ENCODE measurements at regions not wholly inside any gene's neighbourhood (a gene's known extent, or its start where the extent isn't known, plus 50 kb on each side); places are given as distances from the start of the nearest gene placed in this dataset.

- TF ChIP-seq SP2 (IDR thresholded peaks at IDR 0.05; ENCODE audit: low read length) (no peak), FOSL1 (IDR thresholded peaks at IDR 0.05; ENCODE audit: insufficient read depth, low read depth, low read length) (no peak), TCF12 (IDR thresholded peaks at IDR 0.05; ENCODE audit: low read depth, low read length) (no peak), BACH1 (IDR thresholded peaks at IDR 0.05; ENCODE audit: low read length) (no peak), KDM1A (IDR thresholded peaks at IDR 0.05; ENCODE audit: borderline replicate concordance, low read length) (no peak), EP300 (IDR thresholded peaks at IDR 0.05; ENCODE audit: borderline replicate concordance in 1 of 2, low read depth in 2 of 2, low read length in 2 of 2) (no peak)
Measured at GRCh38 chr5:85938201-85938600, 679.5 kb upstream of the COX7C start (continued).

Data from H1 (cell line).